HepG2 (cell line): ENCODE measurements at regions not wholly inside any gene's neighbourhood (a gene's known extent, or its start where the extent isn't known, plus 50 kb on each side); places are given as distances from the start of the nearest gene placed in this dataset.
A peak's percentile ranks its signal among the peaks of the same experiment; 100 is the strongest.

ENCODE experiments used
- ATAC-seq: fragments of 200-7000 bp; cut with Tn5 transposase; 3 replicates; pipeline ENCODE4 v1.9.1; 2020; ENCODE audit warnings: mild to moderate bottlenecking, moderate library complexity
- BruUV-seq: library from RNA; stranded (reverse); fragments of 400-500 nt; replicated peaks from 2 replicates; lab custom pipeline; 2021; lab: Mats Ljungman, UMichigan
- CTCF ChIA-PET: fragments of 300-600 bp; formaldehyde crosslinking; extraction: SDS; loops from one replicate; lab custom pipeline; 2021; ENCODE audit warnings: low total read pairs, inconsistent platforms, low intra/inter-chr PET ratio; lab: Yijun Ruan, JAX
- POLR2A ChIA-PET: fragments of 350-600 bp; sonication (Branson Sonifier 250); formaldehyde crosslinking; loops from one replicate; lab custom pipeline; 2020; ENCODE audit warnings: antibody characterized with exemption, inconsistent platforms; lab: Yijun Ruan, JAX
- DNase-seq: peaks from one replicate; pipeline ENCODE4 v3.0.0-alpha.2; 2015; ENCODE audit warnings: low spot score
- FAIRE-seq: peaks from 3 replicates; lab custom pipeline; 2011; peaks lifted over from hg19 to GRCh38; lab: Jason Lieb, UNC
- H2AFZ ChIP-seq: one replicate; pipeline ENCODE4 v1.6.1; 2011; ENCODE audit warnings: low read length, inconsistent platforms
- H3K27ac ChIP-seq: fragments of 300-600 bp; 3 replicates; pipeline ENCODE4 v1.8.0; 2011; ENCODE audit warnings: mixed run types, mild to moderate bottlenecking, mixed read lengths, low read length, inconsistent platforms; ENCODE audit not compliant: insufficient read depth; ENCODE audit errors: extremely low read length
- H3K27me3 ChIP-seq, 2 experiments: fragments of 200-600 bp in 1 of 2; 2 replicates in 1 of 2; 3 replicates in 1 of 2; pipeline versions ENCODE4 v1.6.0 to v1.8.0; 2011; ENCODE audit warnings: low read length in 2 of 2, mild to moderate bottlenecking in 2 of 2, moderate library complexity in 2 of 2, inconsistent platforms in 1 of 2; ENCODE audit not compliant: insufficient read depth in 2 of 2, control insufficient read depth in 1 of 2
- H3K36me3 ChIP-seq, 2 experiments: fragments of 200-600 bp in 1 of 2; replicated peaks in 1 of 2; 2 replicates in 1 of 2; 3 replicates in 1 of 2; pipeline versions ENCODE4 v1.5.1 to v1.8.0; 2011; ENCODE audit warnings: low read length in 2 of 2, inconsistent platforms in 1 of 2; ENCODE audit not compliant: insufficient read depth in 2 of 2, control insufficient read depth in 1 of 2
- H3K4me1 ChIP-seq: 2 replicates; pipeline ENCODE4 v1.5.1; 2012; ENCODE audit warnings: low read length, inconsistent platforms; ENCODE audit not compliant: insufficient read depth
- H3K4me2 ChIP-seq: 2 replicates; pipeline ENCODE4 v1.6.0; 2011; ENCODE audit warnings: low read depth, low read length, inconsistent platforms
- H3K4me3 ChIP-seq, 3 experiments: fragments of 200-600 bp in 1 of 3; sonication (generic), shearing (Covaris generic) in 1 of 3; replicated peaks in 1 of 3; 2 replicates each; pipeline ENCODE4 v1.5.1; 2011 to 2016; ENCODE audit warnings: low read length in 3 of 3, inconsistent platforms in 2 of 3, low read depth in 2 of 3, mild to moderate bottlenecking in 2 of 3, control low read depth in 1 of 3, mixed read lengths in 1 of 3; ENCODE audit not compliant: insufficient read depth in 1 of 3
- H3K79me2 ChIP-seq: one replicate; pipeline ENCODE4 v1.6.1; 2011; ENCODE audit warnings: low read length, inconsistent platforms; ENCODE audit not compliant: insufficient read depth
- H3K9ac ChIP-seq: 2 replicates; pipeline ENCODE4 v1.6.0; 2011; ENCODE audit warnings: mild to moderate bottlenecking, low read depth, low read length, inconsistent platforms; ENCODE audit not compliant: insufficient read depth
- H3K9me3 ChIP-seq: 2 replicates; pipeline ENCODE4 v1.5.1; 2012; ENCODE audit warnings: mild to moderate bottlenecking, low read length
- H4K20me1 ChIP-seq: 2 replicates; pipeline ENCODE4 v1.6.0; 2011; ENCODE audit warnings: inconsistent platforms, mild to moderate bottlenecking, low read length, moderate library complexity; ENCODE audit not compliant: insufficient read depth
- CEBPG ChIP-seq: IDR thresholded peaks from 2 replicates; pipeline ENCODE4 v1.6.1; 2016
- DMTF1 ChIP-seq: sonication (generic); formaldehyde crosslinking; IDR thresholded peaks from 2 replicates; pipeline ENCODE4 v1.4.0; 2020; ENCODE audit warnings: mild to moderate bottlenecking, missing genetic modification reagents
- EED ChIP-seq: sonication (generic); formaldehyde crosslinking; IDR thresholded peaks from 2 replicates; pipeline ENCODE4 v1.5.0; 2020; ENCODE audit warnings: mild to moderate bottlenecking, missing genetic modification reagents
- FOXK2 ChIP-seq: fragments of 450-650 bp; IDR thresholded peaks from 2 replicates; pipeline ENCODE4 v1.6.1; 2016
- SAFB2 ChIP-seq: sonication (generic); formaldehyde crosslinking; IDR thresholded peaks from 2 replicates; pipeline ENCODE4 v1.5.1; 2020; ENCODE audit warnings: missing genetic modification reagents, low read depth, mild to moderate bottlenecking, borderline replicate concordance
- SUZ12 ChIP-seq: fragments of 150-350 bp; IDR thresholded peaks from 2 replicates; pipeline ENCODE4 v1.6.1; 2014; ENCODE audit warnings: low read depth, low read length
- ZBTB20 ChIP-seq: sonication (generic); formaldehyde crosslinking; IDR thresholded peaks from 2 replicates; pipeline ENCODE4 v1.8.1; 2023; ENCODE audit warnings: missing genetic modification reagents, low read depth, mild to moderate bottlenecking, borderline replicate concordance
- ZSCAN30 ChIP-seq: sonication (generic); formaldehyde crosslinking; IDR thresholded peaks from 2 replicates; pipeline ENCODE4 v1.5.0; 2020; ENCODE audit warnings: mild to moderate bottlenecking, missing genetic modification reagents
- WGBS: methylation state at CpG from one replicate; pipeline ENCODE4 v1.1.6; 2017; ENCODE audit warnings: low lambda C conversion rate; 5-methylcytosine and 5-hydroxymethylcytosine counted together
- in situ Hi-C: cut with HindIII; loops from 2 replicates; pipeline ENCODE4 v1.10.0; 2017; ENCODE audit warnings: low pct_unique_long_range_greater_than_20kb; ENCODE audit not compliant: extremely low pct_ligation_motif_present
- intact Hi-C: fragments of 100-400 bp; cut with micrococcal nuclease; formaldehyde crosslinking; loops from one replicate; pipeline ENCODE4 v1.10.0; 2022; ENCODE audit not compliant: unreplicated experiment
- TF ChIP-seq, protein P1 (sequence below): sonication (generic); formaldehyde crosslinking; IDR thresholded peaks from 2 replicates; pipeline ENCODE4 v1.4.0; 2020; ENCODE audit warnings: missing genetic modification reagents, borderline replicate concordance
- TF ChIP-seq, protein P2 (sequence below): sonication (generic); formaldehyde crosslinking; conservative IDR thresholded peaks from 2 replicates; pipeline ENCODE4 v1.4.0; 2020; ENCODE audit warnings: mild to moderate bottlenecking, missing genetic modification reagents, moderate library complexity

- 7% methylated on average over 1 of the region's 1 CpG for WGBS
- FAIRE-seq = no peak
- no peaks in the 10 kb centered on the region for H4K20me1 ChIP-seq
- in situ Hi-C loops (no loop called here), intact Hi-C loops (no loop called here)
- DNase-seq = peak; percentile 3
- ATAC-seq = no peak
- TF ChIP-seq SUZ12 = no peak
- no peak for TF ChIP-seq EED (CRISPR knock-in tag)
- TF ChIP-seq DMTF1 (CRISPR knock-in tag) = no peak
- TF ChIP-seq ZSCAN30 (CRISPR knock-in tag) = no peak
- no peak overlapping the region for H3K9ac ChIP-seq
- H3K27me3 ChIP-seq = no peaks in the 10 kb centered on the region
- no peak overlapping the region for H2AFZ ChIP-seq
- H3K36me3 ChIP-seq = no peaks in the 10 kb centered on the region
- ChIA-PET CTCF (no interaction called here), POLR2A (no interaction called here)
- no peak overlapping the region for H3K4me3 ChIP-seq
- peaks cover 97% of the 10 kb centered on the region for H3K9me3 ChIP-seq
- H3K4me1 ChIP-seq = no peaks in the 10 kb centered on the region
- BruUV-seq = no TSS peak
- no peaks in the 10 kb centered on the region for H3K79me2 ChIP-seq
- no peak overlapping the region for H3K27ac ChIP-seq
- H3K4me2 ChIP-seq = no peak overlapping the region
These were observed 327.9 kb upstream of the SORCS1 start for GRCh38 chr10:107492389-107492788.

GRCh38 chr10:107490389-107490788 lies 325.9 kb upstream of the SORCS1 start:
- Histone ChIP-seq H3K27me3 (no peaks in the 10 kb centered on the region), H3K4me1 (no peaks in the 10 kb centered on the region), H4K20me1 (no peaks in the 10 kb centered on the region), H3K9me3 (peaks cover 100% of the 10 kb centered on the region), H3K36me3 (no peaks in the 10 kb centered on the region), H2AFZ (no peak overlapping the region), H3K27ac (no peak overlapping the region), H3K4me3 (no peak overlapping the region), H3K4me2 (no peak overlapping the region), H3K9ac (no peak overlapping the region), H3K79me2 (no peaks in the 10 kb centered on the region)
- in situ Hi-C loops = no loop called here
- DNase-seq (no peak), ATAC-seq (no peak), FAIRE-seq (no peak)
- ChIA-PET CTCF (no interaction called here), POLR2A (no interaction called here)
- no TSS peak for BruUV-seq
- intact Hi-C loops = no loop called here
- 86% methylated on average over 2 of the region's 2 CpGs for WGBS
- TF ChIP-seq FOXK2 = no peak
- TF ChIP-seq CEBPG (CRISPR knock-in tag) = no peak
- no peak for TF ChIP-seq SAFB2 (CRISPR knock-in tag)
- TF ChIP-seq, protein P1, sequence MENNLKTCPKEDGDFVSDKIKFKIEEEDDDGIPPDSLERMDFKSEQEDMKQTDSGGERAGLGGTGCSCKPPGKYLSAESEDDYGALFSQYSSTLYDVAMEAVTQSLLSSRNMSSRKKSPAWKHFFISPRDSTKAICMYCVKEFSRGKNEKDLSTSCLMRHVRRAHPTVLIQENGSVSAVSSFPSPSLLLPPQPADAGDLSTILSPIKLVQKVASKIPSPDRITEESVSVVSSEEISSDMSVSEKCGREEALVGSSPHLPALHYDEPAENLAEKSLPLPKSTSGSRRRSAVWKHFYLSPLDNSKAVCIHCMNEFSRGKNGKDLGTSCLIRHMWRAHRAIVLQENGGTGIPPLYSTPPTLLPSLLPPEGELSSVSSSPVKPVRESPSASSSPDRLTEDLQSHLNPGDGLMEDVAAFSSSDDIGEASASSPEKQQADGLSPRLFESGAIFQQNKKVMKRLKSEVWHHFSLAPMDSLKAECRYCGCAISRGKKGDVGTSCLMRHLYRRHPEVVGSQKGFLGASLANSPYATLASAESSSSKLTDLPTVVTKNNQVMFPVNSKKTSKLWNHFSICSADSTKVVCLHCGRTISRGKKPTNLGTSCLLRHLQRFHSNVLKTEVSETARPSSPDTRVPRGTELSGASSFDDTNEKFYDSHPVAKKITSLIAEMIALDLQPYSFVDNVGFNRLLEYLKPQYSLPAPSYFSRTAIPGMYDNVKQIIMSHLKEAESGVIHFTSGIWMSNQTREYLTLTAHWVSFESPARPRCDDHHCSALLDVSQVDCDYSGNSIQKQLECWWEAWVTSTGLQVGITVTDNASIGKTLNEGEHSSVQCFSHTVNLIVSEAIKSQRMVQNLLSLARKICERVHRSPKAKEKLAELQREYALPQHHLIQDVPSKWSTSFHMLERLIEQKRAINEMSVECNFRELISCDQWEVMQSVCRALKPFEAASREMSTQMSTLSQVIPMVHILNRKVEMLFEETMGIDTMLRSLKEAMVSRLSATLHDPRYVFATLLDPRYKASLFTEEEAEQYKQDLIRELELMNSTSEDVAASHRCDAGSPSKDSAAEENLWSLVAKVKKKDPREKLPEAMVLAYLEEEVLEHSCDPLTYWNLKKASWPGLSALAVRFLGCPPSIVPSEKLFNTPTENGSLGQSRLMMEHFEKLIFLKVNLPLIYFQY = no peak
- no peak for TF ChIP-seq ZBTB20 (CRISPR knock-in tag)
- TF ChIP-seq, protein P2, sequence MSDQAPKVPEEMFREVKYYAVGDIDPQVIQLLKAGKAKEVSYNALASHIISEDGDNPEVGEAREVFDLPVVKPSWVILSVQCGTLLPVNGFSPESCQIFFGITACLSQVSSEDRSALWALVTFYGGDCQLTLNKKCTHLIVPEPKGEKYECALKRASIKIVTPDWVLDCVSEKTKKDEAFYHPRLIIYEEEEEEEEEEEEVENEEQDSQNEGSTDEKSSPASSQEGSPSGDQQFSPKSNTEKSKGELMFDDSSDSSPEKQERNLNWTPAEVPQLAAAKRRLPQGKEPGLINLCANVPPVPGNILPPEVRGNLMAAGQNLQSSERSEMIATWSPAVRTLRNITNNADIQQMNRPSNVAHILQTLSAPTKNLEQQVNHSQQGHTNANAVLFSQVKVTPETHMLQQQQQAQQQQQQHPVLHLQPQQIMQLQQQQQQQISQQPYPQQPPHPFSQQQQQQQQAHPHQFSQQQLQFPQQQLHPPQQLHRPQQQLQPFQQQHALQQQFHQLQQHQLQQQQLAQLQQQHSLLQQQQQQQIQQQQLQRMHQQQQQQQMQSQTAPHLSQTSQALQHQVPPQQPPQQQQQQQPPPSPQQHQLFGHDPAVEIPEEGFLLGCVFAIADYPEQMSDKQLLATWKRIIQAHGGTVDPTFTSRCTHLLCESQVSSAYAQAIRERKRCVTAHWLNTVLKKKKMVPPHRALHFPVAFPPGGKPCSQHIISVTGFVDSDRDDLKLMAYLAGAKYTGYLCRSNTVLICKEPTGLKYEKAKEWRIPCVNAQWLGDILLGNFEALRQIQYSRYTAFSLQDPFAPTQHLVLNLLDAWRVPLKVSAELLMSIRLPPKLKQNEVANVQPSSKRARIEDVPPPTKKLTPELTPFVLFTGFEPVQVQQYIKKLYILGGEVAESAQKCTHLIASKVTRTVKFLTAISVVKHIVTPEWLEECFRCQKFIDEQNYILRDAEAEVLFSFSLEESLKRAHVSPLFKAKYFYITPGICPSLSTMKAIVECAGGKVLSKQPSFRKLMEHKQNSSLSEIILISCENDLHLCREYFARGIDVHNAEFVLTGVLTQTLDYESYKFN (CRISPR knock-in tag) = no peak
